OCI-LY7 (cell line): ENCODE measurements at regions not wholly inside any gene's neighbourhood (a gene's known extent, or its start where the extent isn't known, plus 50 kb on each side); places are given as distances from the start of the nearest gene placed in this dataset.

Source experiments
- BruUV-seq: library from RNA; stranded (reverse); fragments of 400-500 nt; replicated peaks from 2 replicates; lab custom pipeline; 2021; lab: Mats Ljungman, UMichigan
- CTCF ChIA-PET: fragments of 300-600 bp; sonication (Branson Sonifier 250); formaldehyde crosslinking; loops from one replicate; lab custom pipeline; 2022; ENCODE audit warnings: antibody characterized with exemption; ENCODE audit not compliant: unreplicated experiment; lab: Charles Lee
- POLR2A ChIA-PET: fragments of 300-600 bp; sonication (Branson Sonifier 250); formaldehyde crosslinking; loops from one replicate; lab custom pipeline; 2022; ENCODE audit warnings: antibody characterized with exemption; lab: Charles Lee
- DNase-seq: peaks from one replicate; pipeline ENCODE4 v3.0.0-alpha.2; 2015; ENCODE audit warnings: low spot score
- H2AFZ ChIP-seq: fragments of 200-600 bp; sonication (generic), shearing (Covaris generic); 2 replicates; pipeline ENCODE4 v1.6.1; 2014; ENCODE audit warnings: mild to moderate bottlenecking, antibody characterized with exemption, low read length, moderate library complexity
- H3K27ac ChIP-seq: fragments of 200-600 bp; sonication (generic); 2 replicates; pipeline ENCODE4 v1.5.1; 2014; ENCODE audit warnings: mixed run types, low read depth, mild to moderate bottlenecking, moderate library complexity, low read length, inconsistent platforms; ENCODE audit not compliant: poor library complexity, severe bottlenecking
- H3K36me3 ChIP-seq: fragments of 200-600 bp; sonication (generic); 2 replicates; pipeline ENCODE4 v1.6.1; 2014; ENCODE audit warnings: mild to moderate bottlenecking, antibody characterized with exemption, low read length, moderate library complexity, mixed read lengths; ENCODE audit not compliant: insufficient read depth
- H3K4me1 ChIP-seq: fragments of 200-600 bp; sonication (generic); 2 replicates; pipeline ENCODE4 v1.5.1; 2014; ENCODE audit warnings: mild to moderate bottlenecking, low read length; ENCODE audit not compliant: insufficient read depth, poor library complexity, severe bottlenecking
- H3K4me2 ChIP-seq: fragments of 200-600 bp; sonication (generic); 2 replicates; pipeline ENCODE4 v1.6.1; 2014; ENCODE audit warnings: mild to moderate bottlenecking, low read length
- H3K4me3 ChIP-seq: fragments of 200-600 bp; sonication (generic); 2 replicates; pipeline ENCODE4 v1.5.1; 2014; ENCODE audit warnings: mild to moderate bottlenecking, low read depth, low read length; ENCODE audit not compliant: poor library complexity, severe bottlenecking
- H3K79me2 ChIP-seq: fragments of 200-600 bp; sonication (generic); 2 replicates; pipeline ENCODE4 v1.6.1; 2016; ENCODE audit warnings: low read depth, mild to moderate bottlenecking, low read length, moderate library complexity, mixed read lengths; ENCODE audit not compliant: insufficient read depth
- H3K9me2 ChIP-seq: fragments of 200-600 bp; sonication (generic); 2 replicates; pipeline ENCODE4 v1.6.1; 2016; ENCODE audit warnings: mild to moderate bottlenecking, low read length, mixed read lengths; ENCODE audit not compliant: insufficient read depth
- H3K9me3 ChIP-seq: fragments of 200-600 bp; sonication (generic); 2 replicates; pipeline ENCODE4 v1.6.1; 2014; ENCODE audit warnings: mild to moderate bottlenecking, mixed run types, low read length, mixed read lengths
- H4K20me1 ChIP-seq: fragments of 200-600 bp; sonication (generic); 2 replicates; pipeline ENCODE4 v1.6.1; 2014; ENCODE audit warnings: mild to moderate bottlenecking, antibody characterized with exemption, low read length, moderate library complexity, mixed read lengths; ENCODE audit not compliant: insufficient read depth
- EZH2phosphoT487 ChIP-seq: fragments of 200-600 bp; sonication (generic); IDR thresholded peaks from 2 replicates; pipeline ENCODE4 v1.6.1; 2018; ENCODE audit warnings: low read depth, borderline replicate concordance, mild to moderate bottlenecking, mixed run types, antibody characterized with exemption, low read length, moderate library complexity, mixed read lengths
- intact Hi-C: fragments of 100-400 bp; cut with micrococcal nuclease; formaldehyde crosslinking; loops from one replicate; pipeline ENCODE4 v1.10.0; 2022; ENCODE audit not compliant: unreplicated experiment
- TF ChIP-seq, protein P1 (sequence below): fragments of 200-600 bp; sonication (generic); conservative IDR thresholded peaks from 2 replicates; pipeline ENCODE4 v1.5.1; 2014; ENCODE audit warnings: mild to moderate bottlenecking, antibody characterized with exemption, low read length, moderate library complexity, mixed read lengths

DNA sequence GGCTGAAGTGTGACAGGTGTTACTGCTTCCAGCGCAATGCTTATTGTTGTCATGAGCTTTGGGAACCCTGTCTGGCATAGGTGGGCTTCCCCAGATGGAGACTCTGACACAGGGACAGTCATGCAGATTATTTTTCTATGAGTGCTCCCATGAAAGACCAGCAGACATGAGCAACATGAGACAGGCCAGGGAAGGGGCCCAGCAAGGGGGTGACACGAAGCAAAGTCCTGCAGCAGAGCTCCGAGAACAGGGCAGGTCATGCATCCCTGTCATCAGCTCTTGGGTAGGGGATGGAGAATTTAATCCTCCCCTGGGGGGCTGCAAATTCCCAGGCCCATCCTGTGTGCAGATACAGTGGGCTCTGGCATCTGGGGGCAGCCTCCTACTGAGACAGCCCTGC, 77.4 kb downstream of the CTAGE1 start:
- Histone ChIP-seq H3K4me1 (no peaks in the 10 kb centered on the region), H3K9me3 (no peaks in the 10 kb centered on the region), H3K27ac (no peak overlapping the region), H4K20me1 (no peaks in the 10 kb centered on the region), H2AFZ (no peak overlapping the region), H3K4me3 (no peak overlapping the region), H3K79me2 (no peaks in the 10 kb centered on the region), H3K9me2 (no peaks in the 10 kb centered on the region), H3K36me3 (no peaks in the 10 kb centered on the region), H3K4me2 (no peak overlapping the region)
- CTCF ChIA-PET = no interaction called here
- no peak for DNase-seq
- intact Hi-C loops = no loop called here
- POLR2A ChIA-PET = interaction anchor here (0.6 kb wide), 1 partner anchor 74 kb away, joined by 3 read pairs; no protein-coding TSS in a partner anchor
- no peak for TF ChIP-seq EZH2phosphoT487
- TF ChIP-seq, protein P1, sequence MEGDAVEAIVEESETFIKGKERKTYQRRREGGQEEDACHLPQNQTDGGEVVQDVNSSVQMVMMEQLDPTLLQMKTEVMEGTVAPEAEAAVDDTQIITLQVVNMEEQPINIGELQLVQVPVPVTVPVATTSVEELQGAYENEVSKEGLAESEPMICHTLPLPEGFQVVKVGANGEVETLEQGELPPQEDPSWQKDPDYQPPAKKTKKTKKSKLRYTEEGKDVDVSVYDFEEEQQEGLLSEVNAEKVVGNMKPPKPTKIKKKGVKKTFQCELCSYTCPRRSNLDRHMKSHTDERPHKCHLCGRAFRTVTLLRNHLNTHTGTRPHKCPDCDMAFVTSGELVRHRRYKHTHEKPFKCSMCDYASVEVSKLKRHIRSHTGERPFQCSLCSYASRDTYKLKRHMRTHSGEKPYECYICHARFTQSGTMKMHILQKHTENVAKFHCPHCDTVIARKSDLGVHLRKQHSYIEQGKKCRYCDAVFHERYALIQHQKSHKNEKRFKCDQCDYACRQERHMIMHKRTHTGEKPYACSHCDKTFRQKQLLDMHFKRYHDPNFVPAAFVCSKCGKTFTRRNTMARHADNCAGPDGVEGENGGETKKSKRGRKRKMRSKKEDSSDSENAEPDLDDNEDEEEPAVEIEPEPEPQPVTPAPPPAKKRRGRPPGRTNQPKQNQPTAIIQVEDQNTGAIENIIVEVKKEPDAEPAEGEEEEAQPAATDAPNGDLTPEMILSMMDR = no peak
- BruUV-seq = no TSS peak

DNA sequence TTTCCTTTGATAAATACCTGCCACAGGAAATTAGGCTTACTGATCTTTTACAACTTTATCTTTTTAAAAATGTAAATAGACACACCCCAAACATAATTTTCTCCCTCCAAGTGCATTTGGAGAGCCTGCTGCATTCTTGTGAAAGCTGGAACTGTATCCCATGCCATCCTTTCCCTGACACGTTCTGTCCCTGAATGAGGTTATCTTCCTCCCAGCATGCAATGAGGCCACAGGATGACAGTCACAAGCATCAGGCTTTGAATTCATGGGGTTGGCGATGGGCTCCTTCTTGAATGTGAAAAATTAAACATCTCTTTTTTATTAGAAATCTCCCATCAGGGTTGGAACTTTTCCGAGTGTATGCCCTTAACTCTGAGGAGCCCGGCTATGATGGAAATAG, 77.8 kb downstream of the CTAGE1 start:
- intact Hi-C loops = no loop called here
- H3K4me1 ChIP-seq = no peaks in the 10 kb centered on the region
- H4K20me1 ChIP-seq = no peaks in the 10 kb centered on the region
- no peak overlapping the region for H3K27ac ChIP-seq
- no TSS peak for BruUV-seq
- H3K9me2 ChIP-seq = no peaks in the 10 kb centered on the region
- no peak overlapping the region for H3K4me2 ChIP-seq
- H3K4me3 ChIP-seq = no peak overlapping the region
- no peaks in the 10 kb centered on the region for H3K9me3 ChIP-seq
- H3K79me2 ChIP-seq = no peaks in the 10 kb centered on the region
- POLR2A ChIA-PET = no interaction called here
- no peak for TF ChIP-seq EZH2phosphoT487
- TF ChIP-seq, protein P1 = no peak
- CTCF ChIA-PET = no interaction called here
- no peak for DNase-seq
- H3K36me3 ChIP-seq = no peaks in the 10 kb centered on the region
- no peak overlapping the region for H2AFZ ChIP-seq

DNA sequence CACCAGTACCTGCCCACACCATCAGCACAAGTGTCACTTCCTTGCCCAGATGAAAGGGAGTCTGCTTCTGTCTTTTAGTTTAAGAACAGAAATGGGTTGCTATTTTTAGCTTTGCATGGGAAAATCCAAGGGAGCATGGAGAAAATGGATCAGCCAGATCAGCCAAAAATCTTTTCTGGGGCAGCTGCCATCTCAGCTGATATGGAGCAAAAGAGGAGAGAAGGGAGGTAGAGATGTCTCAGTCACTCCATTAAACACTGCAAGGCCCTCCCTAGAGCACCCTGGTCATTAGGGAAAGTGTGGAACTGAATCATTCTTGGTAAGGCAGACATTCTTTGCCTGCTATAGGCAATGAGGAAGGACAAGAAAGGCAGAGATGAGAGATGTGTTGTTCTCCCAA, 79.9 kb downstream of the CTAGE1 start:
- H3K4me2 ChIP-seq = no peak overlapping the region
- no peak overlapping the region for H3K4me3 ChIP-seq
- H2AFZ ChIP-seq = no peak overlapping the region
- no peaks in the 10 kb centered on the region for H3K9me2 ChIP-seq
- no TSS peak for BruUV-seq
- H3K36me3 ChIP-seq = no peaks in the 10 kb centered on the region
- H3K9me3 ChIP-seq = no peaks in the 10 kb centered on the region
- H3K27ac ChIP-seq = no peak overlapping the region
- no peak for DNase-seq
- no peak for TF ChIP-seq EZH2phosphoT487
- TF ChIP-seq, protein P1 = no peak
- no peaks in the 10 kb centered on the region for H3K4me1 ChIP-seq
- H3K79me2 ChIP-seq = no peaks in the 10 kb centered on the region
- no peaks in the 10 kb centered on the region for H4K20me1 ChIP-seq
- intact Hi-C loops = no loop called here
- POLR2A ChIA-PET = no interaction called here
- CTCF ChIA-PET = no interaction called here
